IPS DF 6.9 (cell line): ENCODE measurements at regions not wholly inside any gene's neighbourhood (a gene's known extent, or its start where the extent isn't known, plus 50 kb on each side); places are given as distances from the start of the nearest gene placed in this dataset.

Experiments
- DNase-seq: peaks from one replicate; pipeline ENCODE4 v3.0.0-alpha.2; 2013; ENCODE audit warnings: low read depth, low spot score
- H3K27ac ChIP-seq: one replicate; pipeline ENCODE4 v1.5.1; 2013; ENCODE audit warnings: low read length, control low read depth
- H3K27me3 ChIP-seq: 2 replicates; pipeline ENCODE4 v1.6.1; 2013; ENCODE audit warnings: mild to moderate bottlenecking, low read length; ENCODE audit not compliant: control insufficient read depth, insufficient read depth
- H3K36me3 ChIP-seq: 2 replicates; pipeline ENCODE4 v1.6.1; 2013; ENCODE audit warnings: low read length; ENCODE audit not compliant: control insufficient read depth, insufficient read depth
- H3K4me1 ChIP-seq: 2 replicates; pipeline ENCODE4 v1.6.1; 2013; ENCODE audit warnings: low read length; ENCODE audit not compliant: control insufficient read depth, insufficient read depth
- H3K4me3 ChIP-seq: 2 replicates; pipeline ENCODE4 v1.5.1; 2013; ENCODE audit warnings: mild to moderate bottlenecking, low read length
- H3K9me3 ChIP-seq: 2 replicates; pipeline ENCODE4 v1.6.1; 2013; ENCODE audit warnings: low read length, inconsistent platforms; ENCODE audit not compliant: control insufficient read depth, insufficient read depth
- WGBS: extraction: QIAGEN DNeasy Blood & Tissue Kit; methylation state at CpG from one replicate; pipeline ENCODE4 v1.1.7; 2013; ENCODE audit warnings: mixed read lengths, missing lambda C conversion rate; ENCODE audit not compliant: insufficient read length, insufficient coverage; 5-methylcytosine and 5-hydroxymethylcytosine counted together

DNA sequence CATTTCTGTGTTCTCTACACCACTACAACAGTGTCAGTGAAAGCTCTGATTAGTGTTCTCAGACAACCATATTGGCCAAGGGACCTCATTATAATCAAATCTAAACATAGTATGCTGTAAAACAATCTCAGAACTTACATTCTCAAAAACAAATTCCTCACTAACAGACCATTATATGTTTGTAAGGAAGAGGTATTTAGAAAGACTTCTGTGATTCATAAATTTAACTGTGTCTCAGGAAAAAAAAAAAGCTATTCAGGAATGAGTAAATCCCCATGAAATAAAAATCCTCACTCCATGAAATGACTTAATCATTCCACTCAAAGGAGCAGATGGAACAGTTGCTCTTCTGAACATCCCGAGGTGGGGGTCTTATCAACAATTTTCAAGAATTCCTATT, 413.0 kb downstream of the CDH2 start:
- H3K9me3 ChIP-seq: no peaks in the 10 kb centered on the region
- H3K27me3 ChIP-seq: no peaks in the 10 kb centered on the region
- H3K36me3 ChIP-seq: no peaks in the 10 kb centered on the region
- no peaks in the 10 kb centered on the region for H3K4me1 ChIP-seq
- no peak for DNase-seq
- H3K4me3 ChIP-seq: no peak overlapping the region
- WGBS: no CpG with 5 or more reads among the region's 1 CpG
- no peak overlapping the region for H3K27ac ChIP-seq

DNA sequence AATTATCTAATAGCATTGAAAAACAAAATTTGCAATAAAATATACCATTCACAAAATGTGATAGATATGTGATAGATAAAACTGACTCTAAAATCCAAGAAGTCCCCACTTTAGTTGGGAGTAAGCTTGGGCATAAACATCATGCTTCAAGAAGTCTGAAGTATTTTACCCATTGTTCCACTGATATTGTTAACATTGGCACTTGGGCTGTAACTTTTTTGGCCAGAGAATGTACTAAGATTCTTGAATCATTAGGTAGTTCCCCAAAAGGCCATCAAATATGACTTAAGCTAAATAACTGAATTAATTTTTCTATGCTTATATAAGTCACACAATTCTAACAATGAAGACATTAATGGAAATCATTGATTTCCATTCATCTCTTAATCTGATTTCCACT, 413.6 kb downstream of the CDH2 start:
- Histone ChIP-seq H3K36me3 (no peaks in the 10 kb centered on the region), H3K4me3 (no peak overlapping the region), H3K27me3 (no peaks in the 10 kb centered on the region), H3K27ac (no peak overlapping the region), H3K4me1 (no peaks in the 10 kb centered on the region), H3K9me3 (no peaks in the 10 kb centered on the region)
- DNase-seq: no peak

DNA sequence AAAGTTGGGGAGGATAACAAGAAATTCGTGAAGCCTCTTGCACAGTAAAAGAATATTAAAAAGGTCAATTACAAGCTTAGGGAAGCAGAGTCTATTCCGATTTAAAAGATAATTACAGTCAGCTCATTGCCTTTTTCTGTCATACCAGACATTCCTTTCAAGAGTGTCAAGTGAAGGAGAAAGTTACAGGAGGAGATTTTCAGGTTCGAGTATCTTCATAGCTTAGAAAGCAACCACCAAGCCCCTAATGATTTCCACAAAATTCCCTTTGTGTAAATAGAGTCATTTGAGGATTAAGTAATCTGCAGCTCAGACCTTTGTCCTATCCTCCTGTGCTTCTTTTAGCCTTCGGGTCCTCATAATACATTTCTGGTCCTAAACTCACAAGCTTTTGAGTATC, 414.9 kb downstream of the CDH2 start:
- Histone ChIP-seq H3K27me3 (no peaks in the 10 kb centered on the region), H3K27ac (no peak overlapping the region), H3K9me3 (no peaks in the 10 kb centered on the region), H3K36me3 (no peaks in the 10 kb centered on the region), H3K4me1 (no peaks in the 10 kb centered on the region), H3K4me3 (no peak overlapping the region)
- no peak for DNase-seq
- no CpG with 5 or more reads among the region's 4 CpGs for WGBS

DNA sequence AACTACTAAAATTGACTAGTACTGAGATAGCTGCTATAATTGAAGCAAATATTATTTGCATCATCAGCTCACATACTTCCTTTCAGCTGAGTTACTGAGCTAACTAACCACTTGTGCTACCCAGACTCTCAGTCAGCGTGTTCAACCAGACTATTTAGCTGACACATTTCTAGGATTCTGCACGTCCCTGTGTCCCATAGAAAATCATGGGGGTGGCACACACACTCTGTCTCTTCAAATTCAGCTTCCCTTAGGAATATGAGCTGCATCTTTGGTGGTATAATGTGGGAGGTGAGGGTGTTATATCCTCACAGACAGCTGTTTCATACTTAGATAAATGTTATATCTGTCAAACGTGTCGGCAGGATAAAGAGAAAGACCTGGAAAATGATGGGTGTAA, 424.0 kb downstream of the CDH2 start:
- WGBS: no CpG with 5 or more reads among the region's 4 CpGs
- Histone ChIP-seq H3K4me1 (no peaks in the 10 kb centered on the region), H3K27me3 (no peaks in the 10 kb centered on the region), H3K36me3 (no peaks in the 10 kb centered on the region), H3K4me3 (no peak overlapping the region), H3K9me3 (no peaks in the 10 kb centered on the region), H3K27ac (no peak overlapping the region)
- no peak for DNase-seq

DNA sequence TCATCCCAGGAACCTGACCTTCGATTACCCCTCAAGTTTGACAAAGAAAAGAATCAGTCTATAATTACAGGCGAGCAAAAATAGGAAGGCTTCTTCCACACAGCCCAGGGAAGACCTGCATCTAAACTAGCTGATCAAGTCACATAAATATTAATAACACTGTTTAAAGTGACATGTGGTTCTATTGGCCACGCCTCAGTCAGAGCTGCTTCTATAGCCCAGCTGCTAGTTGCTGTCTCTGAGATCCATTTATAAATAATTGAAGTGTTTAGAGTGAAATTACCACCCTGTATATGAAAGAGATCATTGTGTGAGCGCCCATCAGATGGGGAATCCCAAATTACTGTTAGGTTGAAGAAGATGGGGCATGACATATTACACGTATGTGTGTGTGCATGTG, 426.0 kb downstream of the CDH2 start:
- Histone ChIP-seq H3K9me3 (no peaks in the 10 kb centered on the region), H3K4me3 (no peak overlapping the region), H3K27me3 (no peaks in the 10 kb centered on the region), H3K27ac (no peak overlapping the region), H3K4me1 (no peaks in the 10 kb centered on the region), H3K36me3 (no peaks in the 10 kb centered on the region)
- DNase-seq: no peak
- WGBS: no CpG with 5 or more reads among the region's 5 CpGs

DNA sequence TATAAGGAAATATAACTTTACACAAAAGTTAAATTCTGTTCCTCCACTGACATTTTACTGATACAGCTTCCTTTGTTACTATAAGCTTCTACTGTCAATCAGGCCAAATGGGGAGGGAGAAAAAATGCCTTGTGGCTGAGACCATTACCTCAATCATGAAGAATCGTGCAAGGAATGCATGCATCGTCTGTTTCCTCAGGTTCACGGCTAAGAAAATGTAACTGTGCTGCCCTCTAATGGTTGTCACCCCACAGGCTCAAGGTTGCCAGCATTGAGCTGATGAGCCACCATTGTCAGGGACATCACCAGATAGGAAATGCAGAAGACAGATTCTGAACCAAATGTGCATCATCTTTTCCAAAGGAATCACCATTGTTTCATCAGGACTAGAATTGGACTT, 426.9 kb downstream of the CDH2 start:
- Histone ChIP-seq H3K27ac (no peak overlapping the region), H3K4me1 (no peaks in the 10 kb centered on the region), H3K4me3 (no peak overlapping the region), H3K27me3 (no peaks in the 10 kb centered on the region), H3K36me3 (no peaks in the 10 kb centered on the region), H3K9me3 (no peaks in the 10 kb centered on the region)
- DNase-seq: peak; percentile 91
- no CpG with 5 or more reads among the region's 3 CpGs for WGBS

DNA sequence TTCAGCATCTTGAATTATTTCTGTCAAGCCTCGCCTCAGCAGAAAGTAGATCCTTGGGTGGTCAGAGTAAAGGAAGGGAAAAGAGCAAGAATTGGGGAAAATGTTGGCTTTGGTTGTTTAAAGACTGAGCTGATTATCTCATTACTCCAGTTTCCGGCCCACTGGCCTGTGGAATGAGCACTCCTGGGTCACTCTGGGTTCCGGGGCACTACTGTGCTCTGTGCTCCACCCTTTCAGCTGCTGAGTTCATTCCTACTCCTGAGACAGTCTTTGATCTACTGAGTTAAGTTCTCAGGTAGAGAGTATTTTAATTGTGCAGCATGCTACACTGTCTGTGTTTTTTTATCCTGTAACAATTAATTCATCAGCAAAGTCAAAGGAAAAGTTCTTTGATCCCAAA, 427.7 kb downstream of the CDH2 start:
- Histone ChIP-seq H3K27me3 (no peaks in the 10 kb centered on the region), H3K27ac (no peak overlapping the region)
- no peak for DNase-seq

DNA sequence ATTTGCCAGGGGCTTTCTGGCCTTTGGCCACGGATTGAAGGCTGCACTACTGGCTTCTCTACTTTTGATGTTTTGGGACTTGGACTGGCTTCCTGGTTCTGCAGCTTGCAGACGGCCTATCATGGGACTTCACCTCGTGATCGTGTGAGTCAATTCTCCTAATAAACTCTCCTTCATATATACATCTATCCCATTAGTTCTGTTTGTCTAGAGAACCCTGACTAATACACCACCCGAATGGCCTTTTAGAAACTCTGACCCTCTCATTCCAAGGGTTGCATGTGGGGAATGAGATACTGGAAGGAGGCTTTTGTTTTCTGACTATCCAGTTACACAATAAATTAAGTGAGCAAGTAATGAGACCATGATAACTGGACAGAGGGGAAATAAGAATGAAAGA, 430.7 kb downstream of the CDH2 start:
- H3K27ac ChIP-seq: no peak overlapping the region
- DNase-seq: no peak
- no peaks in the 10 kb centered on the region for H3K27me3 ChIP-seq
- no peaks in the 10 kb centered on the region for H3K4me1 ChIP-seq
- H3K36me3 ChIP-seq: no peaks in the 10 kb centered on the region
- WGBS: no CpG with 5 or more reads among the region's 5 CpGs
- no peak overlapping the region for H3K4me3 ChIP-seq
- H3K9me3 ChIP-seq: no peaks in the 10 kb centered on the region

More for the DNA sequence above, 427.7 kb downstream of the CDH2 start:
- no peaks in the 10 kb centered on the region for H3K36me3 ChIP-seq
- H3K9me3 ChIP-seq: no peaks in the 10 kb centered on the region
- no peak overlapping the region for H3K4me3 ChIP-seq
- H3K4me1 ChIP-seq: no peaks in the 10 kb centered on the region
- no CpG with 5 or more reads among the region's 3 CpGs for WGBS

DNA sequence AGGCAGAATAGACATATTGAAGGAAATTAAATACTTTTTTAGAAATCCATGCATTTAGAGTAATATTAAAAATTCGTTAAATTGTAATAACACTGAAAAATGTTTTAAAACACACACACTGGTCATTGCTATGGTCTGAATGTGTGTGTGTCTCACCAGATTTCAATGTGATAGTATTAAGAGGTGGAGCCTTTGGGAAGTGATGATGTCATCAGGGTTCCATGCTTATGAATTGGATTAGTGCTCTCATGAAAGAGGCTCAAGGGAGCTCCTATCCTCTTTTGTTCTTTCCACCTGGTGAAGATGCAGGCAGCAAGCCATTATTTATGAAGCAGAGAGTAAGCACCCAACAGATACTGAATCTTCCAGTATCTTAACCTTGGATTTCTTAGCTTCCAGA, 441.8 kb downstream of the CDH2 start:
- H3K27me3 ChIP-seq: no peaks in the 10 kb centered on the region
- no peak overlapping the region for H3K27ac ChIP-seq
- no peaks in the 10 kb centered on the region for H3K9me3 ChIP-seq
- no peak for DNase-seq
- no peaks in the 10 kb centered on the region for H3K4me1 ChIP-seq
- H3K4me3 ChIP-seq: no peak overlapping the region
- WGBS: no CpG with 5 or more reads among the region's 1 CpG
- no peaks in the 10 kb centered on the region for H3K36me3 ChIP-seq

DNA sequence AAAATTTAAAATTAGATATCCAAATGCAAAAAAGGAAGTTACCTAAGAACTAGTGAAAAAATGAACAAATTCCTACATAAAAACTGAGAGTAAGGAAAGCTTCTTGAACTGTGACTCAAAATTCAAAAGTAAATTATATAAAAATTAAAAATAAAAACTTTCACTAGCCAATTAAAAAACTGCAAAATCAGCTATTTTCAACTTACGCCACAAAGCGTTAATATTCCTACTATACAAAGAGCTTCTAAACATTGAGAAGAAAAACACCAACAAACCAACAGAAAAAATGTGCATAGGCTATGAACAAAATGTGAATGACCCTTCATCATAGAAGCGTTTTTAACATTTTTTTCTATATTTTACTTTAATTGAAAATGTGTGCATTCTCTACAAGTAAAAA, 445.7 kb downstream of the CDH2 start:
- no CpG with 5 or more reads among the region's 3 CpGs for WGBS
- H3K36me3 ChIP-seq: no peaks in the 10 kb centered on the region
- H3K4me3 ChIP-seq: no peak overlapping the region
- DNase-seq: no peak
- no peak overlapping the region for H3K27ac ChIP-seq
- H3K9me3 ChIP-seq: no peaks in the 10 kb centered on the region
- no peaks in the 10 kb centered on the region for H3K27me3 ChIP-seq
- H3K4me1 ChIP-seq: no peaks in the 10 kb centered on the region

DNA sequence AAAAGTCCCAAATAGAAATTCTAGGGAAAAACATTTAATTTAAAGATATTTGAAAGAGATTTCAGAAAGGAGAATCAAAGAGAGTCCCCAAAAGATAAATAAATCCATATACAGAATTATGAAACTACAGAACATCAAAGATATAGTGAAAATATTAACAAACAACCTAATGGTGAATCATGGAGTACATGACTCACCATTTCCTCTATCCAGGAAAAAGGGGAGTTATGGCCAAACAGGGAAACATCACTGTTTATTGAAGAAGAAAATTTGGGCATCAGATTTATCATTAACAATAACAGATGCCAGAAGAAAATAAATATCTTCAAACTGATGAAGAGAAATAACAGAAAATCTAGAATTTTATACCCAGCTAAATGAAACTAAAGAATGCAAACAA, 448.3 kb downstream of the CDH2 start:
- Histone ChIP-seq H3K4me1 (no peaks in the 10 kb centered on the region), H3K36me3 (no peaks in the 10 kb centered on the region), H3K9me3 (no peaks in the 10 kb centered on the region), H3K27ac (no peak overlapping the region), H3K27me3 (no peaks in the 10 kb centered on the region), H3K4me3 (no peak overlapping the region)
- DNase-seq: no peak
